Lower leg skin (tissue), 3 donors: ENCODE measurements at regions not wholly inside any gene's neighbourhood (a gene's known extent, or its start where the extent isn't known, plus 50 kb on each side); places are given as distances from the start of the nearest gene placed in this dataset.

Source experiments
- POLR2A ChIP-seq, 2 donors: fragments of 450-650 bp; IDR thresholded peaks; one replicate each; pipeline ENCODE4 v1.6.1; 2016 to 2017; ENCODE audit warnings: antibody characterized with exemption in 2 of 2, mild to moderate bottlenecking in 1 of 2, moderate library complexity in 1 of 2
- TF ChIP-seq, protein P1 (sequence below), 3 donors: fragments of 450-650 bp; IDR thresholded peaks; one replicate each; pipeline ENCODE4 v1.5.1; 2016; ENCODE audit warnings: antibody characterized with exemption in 3 of 3, mild to moderate bottlenecking in 3 of 3, moderate library complexity in 2 of 3

GRCh38 chr11:97557399-97557798, 1167.6 kb downstream of the JRKL start:
- TF ChIP-seq, protein P1, sequence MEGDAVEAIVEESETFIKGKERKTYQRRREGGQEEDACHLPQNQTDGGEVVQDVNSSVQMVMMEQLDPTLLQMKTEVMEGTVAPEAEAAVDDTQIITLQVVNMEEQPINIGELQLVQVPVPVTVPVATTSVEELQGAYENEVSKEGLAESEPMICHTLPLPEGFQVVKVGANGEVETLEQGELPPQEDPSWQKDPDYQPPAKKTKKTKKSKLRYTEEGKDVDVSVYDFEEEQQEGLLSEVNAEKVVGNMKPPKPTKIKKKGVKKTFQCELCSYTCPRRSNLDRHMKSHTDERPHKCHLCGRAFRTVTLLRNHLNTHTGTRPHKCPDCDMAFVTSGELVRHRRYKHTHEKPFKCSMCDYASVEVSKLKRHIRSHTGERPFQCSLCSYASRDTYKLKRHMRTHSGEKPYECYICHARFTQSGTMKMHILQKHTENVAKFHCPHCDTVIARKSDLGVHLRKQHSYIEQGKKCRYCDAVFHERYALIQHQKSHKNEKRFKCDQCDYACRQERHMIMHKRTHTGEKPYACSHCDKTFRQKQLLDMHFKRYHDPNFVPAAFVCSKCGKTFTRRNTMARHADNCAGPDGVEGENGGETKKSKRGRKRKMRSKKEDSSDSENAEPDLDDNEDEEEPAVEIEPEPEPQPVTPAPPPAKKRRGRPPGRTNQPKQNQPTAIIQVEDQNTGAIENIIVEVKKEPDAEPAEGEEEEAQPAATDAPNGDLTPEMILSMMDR (IDR thresholded peaks at IDR 0.05): no peak
- no peak for TF ChIP-seq POLR2A (IDR thresholded peaks at IDR 0.05)
